H1 (cell line): ENCODE measurements at regions not wholly inside any gene's neighbourhood (a gene's known extent, or its start where the extent isn't known, plus 50 kb on each side); places are given as distances from the start of the nearest gene placed in this dataset.

ENCODE experiments used
- CTCF ChIA-PET: fragments of 300-600 bp; sonication (Branson Sonifier 250); formaldehyde crosslinking; loops from one replicate; lab custom pipeline; 2021; ENCODE audit not compliant: partially characterized antibody; lab: Charles Lee
- POLR2A ChIA-PET: fragments of 300-600 bp; sonication (Branson Sonifier 250); formaldehyde crosslinking; loops from one replicate; lab custom pipeline; 2021; ENCODE audit warnings: inconsistent platforms; ENCODE audit not compliant: partially characterized antibody; lab: Charles Lee
- DNase-seq, 2 experiments: peaks; one replicate each; pipeline versions ENCODE4 v3.0.0 to v3.0.0-alpha.2; 2010 to 2022; ENCODE audit warnings: low spot score in 2 of 2, low read depth in 1 of 2, mixed read lengths in 1 of 2
- FAIRE-seq: peaks from 2 replicates; lab custom pipeline; 2011; peaks lifted over from hg19 to GRCh38; lab: Jason Lieb, UNC
- H2AFZ ChIP-seq: 2 replicates; pipeline ENCODE4 v1.8.1; 2012; ENCODE audit warnings: low read length, inconsistent platforms
- H2AK5ac ChIP-seq: 2 replicates; pipeline ENCODE4 v1.6.1; 2013; ENCODE audit warnings: low read depth, low read length
- H2BK120ac ChIP-seq: replicated peaks from 2 replicates; pipeline ENCODE3; 2013; ENCODE audit warnings: low read depth, low read length, inconsistent platforms
- H2BK12ac ChIP-seq: 2 replicates; pipeline ENCODE4 v1.6.1; 2013; ENCODE audit warnings: low read depth, low read length
- H2BK15ac ChIP-seq: 2 replicates; pipeline ENCODE4 v1.6.1; 2013; ENCODE audit warnings: low read length
- H2BK20ac ChIP-seq: 2 replicates; pipeline ENCODE4 v1.6.1; 2013; ENCODE audit warnings: low read length
- H2BK5ac ChIP-seq: 2 replicates; pipeline ENCODE4 v1.6.1; 2013; ENCODE audit warnings: low read depth, low read length
- H3K14ac ChIP-seq: 2 replicates; pipeline ENCODE4 v1.6.1; 2013; ENCODE audit warnings: inconsistent platforms; ENCODE audit not compliant: insufficient read length
- H3K18ac ChIP-seq: 2 replicates; pipeline ENCODE4 v1.6.1; 2013; ENCODE audit warnings: low read length; ENCODE audit errors: extremely low read depth
- H3K23ac ChIP-seq: 2 replicates; pipeline ENCODE4 v1.6.1; 2013; ENCODE audit warnings: inconsistent platforms; ENCODE audit not compliant: insufficient read length
- H3K23me2 ChIP-seq: 2 replicates; pipeline ENCODE4 v1.6.1; 2013; ENCODE audit warnings: low read depth, low read length
- H3K27ac ChIP-seq: 2 replicates; pipeline ENCODE4 v1.6.1; 2011; ENCODE audit warnings: low read depth, low read length, inconsistent platforms
- H3K27me3 ChIP-seq, 4 experiments: replicated peaks in 1 of 4; 1 replicate in 1 of 4; 2 replicates in 3 of 4; pipeline versions ENCODE4 v1.6.1 to v1.8.1; 2011 to 2013; ENCODE audit warnings: low read length in 3 of 4, mild to moderate bottlenecking in 3 of 4, inconsistent platforms in 2 of 4, mixed read lengths in 2 of 4, moderate library complexity in 1 of 4; ENCODE audit not compliant: control insufficient read depth in 3 of 4, insufficient read depth in 3 of 4; ENCODE audit errors: extremely low read depth in 1 of 4
- H3K36me3 ChIP-seq, 4 experiments: 2 replicates each; pipeline versions ENCODE4 v1.6.1 to v1.8.1; 2011 to 2013; ENCODE audit warnings: mild to moderate bottlenecking in 4 of 4, low read length in 3 of 4, moderate library complexity in 2 of 4, control low read depth in 1 of 4, inconsistent platforms in 1 of 4; ENCODE audit not compliant: insufficient read depth in 4 of 4, control insufficient read depth in 2 of 4
- H3K4ac ChIP-seq: replicated peaks from 2 replicates; pipeline ENCODE3; 2013; ENCODE audit warnings: low read length, low read depth, mixed read lengths, inconsistent platforms; ENCODE audit not compliant: insufficient read length
- H3K4me1 ChIP-seq, 4 experiments: replicated peaks in 1 of 4; 1 replicate in 1 of 4; 2 replicates in 3 of 4; pipeline versions ENCODE4 v1.6.1 to v1.8.1; 2011 to 2013; ENCODE audit warnings: low read length in 3 of 4, inconsistent platforms in 2 of 4, mixed read lengths in 1 of 4; ENCODE audit not compliant: insufficient read depth in 4 of 4, control insufficient read depth in 3 of 4
- H3K4me2 ChIP-seq, 2 experiments: 2 replicates each; pipeline versions ENCODE4 v1.6.1 to v1.8.1; 2011 to 2013; ENCODE audit warnings: low read depth in 2 of 2, low read length in 2 of 2, control low read depth in 1 of 2, inconsistent platforms in 1 of 2, mild to moderate bottlenecking in 1 of 2; ENCODE audit not compliant: insufficient read depth in 1 of 2
- H3K4me3 ChIP-seq, 4 experiments: fragments of 200-600, 300-600 bp in 1 of 4; sonication (generic), shearing (Covaris generic), sonication (Bioruptor Twin) in 1 of 4; 2 replicates each; pipeline versions ENCODE4 v1.5.1 to v1.8.1; 2011 to 2016; ENCODE audit warnings: low read length in 4 of 4, low read depth in 3 of 4, control low read depth in 2 of 4, inconsistent platforms in 2 of 4, mild to moderate bottlenecking in 2 of 4, mixed read lengths in 1 of 4, moderate library complexity in 1 of 4; ENCODE audit not compliant: insufficient read depth in 2 of 4; ENCODE audit errors: extremely low read depth in 1 of 4
- H3K56ac ChIP-seq: replicated peaks from 2 replicates; pipeline ENCODE3; 2013; ENCODE audit warnings: low read depth, mild to moderate bottlenecking, mixed read lengths, low read length, inconsistent platforms; ENCODE audit not compliant: insufficient read length
- H3K79me1 ChIP-seq: 2 replicates; pipeline ENCODE4 v1.6.1; 2013; ENCODE audit warnings: low read depth, low read length, control low read depth
- H3K79me2 ChIP-seq, 2 experiments: 2 replicates each; pipeline versions ENCODE4 v1.6.1 to v1.8.1; 2012 to 2013; ENCODE audit warnings: low read length in 2 of 2, mild to moderate bottlenecking in 2 of 2, inconsistent platforms in 1 of 2; ENCODE audit not compliant: insufficient read depth in 2 of 2, control insufficient read depth in 1 of 2
- H3K9ac ChIP-seq, 4 experiments: replicated peaks in 1 of 4; 1 replicate in 1 of 4; 2 replicates in 3 of 4; pipeline versions ENCODE4 v1.6.1 to v1.8.1; 2011 to 2013; ENCODE audit warnings: low read depth in 3 of 4, low read length in 3 of 4, control low read depth in 2 of 4, mild to moderate bottlenecking in 2 of 4, moderate library complexity in 2 of 4, inconsistent platforms in 1 of 4; ENCODE audit errors: extremely low read depth in 1 of 4
- H3K9me3 ChIP-seq, 2 experiments: 2 replicates each; pipeline versions ENCODE4 v1.6.1 to v1.8.1; 2012 to 2013; ENCODE audit warnings: mild to moderate bottlenecking in 2 of 2, moderate library complexity in 2 of 2, control low read depth in 1 of 2, inconsistent platforms in 1 of 2, low read depth in 1 of 2, low read length in 1 of 2, mixed read lengths in 1 of 2; ENCODE audit not compliant: insufficient read depth in 2 of 2
- H4K20me1 ChIP-seq, 2 experiments: replicated peaks in 1 of 2; 2 replicates each; pipeline versions ENCODE3 to v1.8.1; 2011 to 2013; ENCODE audit warnings: inconsistent platforms in 2 of 2, low read length in 2 of 2, mild to moderate bottlenecking in 1 of 2; ENCODE audit not compliant: insufficient read depth in 2 of 2, control insufficient read depth in 1 of 2
- H4K5ac ChIP-seq: 2 replicates; pipeline ENCODE4 v1.6.1; 2013; ENCODE audit warnings: low read length, low read depth, mixed read lengths, inconsistent platforms; ENCODE audit not compliant: insufficient read length
- H4K8ac ChIP-seq: 2 replicates; pipeline ENCODE4 v1.8.0; 2013; ENCODE audit warnings: mild to moderate bottlenecking, moderate library complexity, low read length, inconsistent platforms; ENCODE audit not compliant: insufficient read depth; ENCODE audit errors: extremely low read depth
- H4K91ac ChIP-seq: replicated peaks from 2 replicates; pipeline ENCODE3; 2013; ENCODE audit warnings: low read length, mixed read lengths, inconsistent platforms; ENCODE audit not compliant: insufficient read length
- CBX5 ChIP-seq: fragments of 300-800, 300-1000 bp; sonication (generic); IDR thresholded peaks from 2 replicates; pipeline ENCODE4 v1.7.1; 2016; ENCODE audit warnings: antibody characterized with exemption, low read length, low read depth
- CEBPB ChIP-seq: IDR thresholded peaks from 2 replicates; pipeline ENCODE4 v1.6.1; 2012; ENCODE audit warnings: low read depth, low read length
- CTBP2 ChIP-seq: IDR thresholded peaks from 2 replicates; pipeline ENCODE4 v1.7.0; 2011; ENCODE audit warnings: borderline replicate concordance, mild to moderate bottlenecking, moderate library complexity, mixed read lengths, low read length; ENCODE audit not compliant: insufficient read depth, insufficient read length
- KDM4A ChIP-seq: IDR thresholded peaks from one replicate; pipeline ENCODE4 v1.7.1; 2012; ENCODE audit warnings: low read depth, mild to moderate bottlenecking, moderate library complexity, low read length, inconsistent platforms; ENCODE audit not compliant: severe bottlenecking
- NRF1 ChIP-seq: IDR thresholded peaks from 2 replicates; pipeline ENCODE4 v1.6.1; 2011; ENCODE audit warnings: mild to moderate bottlenecking, low read depth, low read length, improper control_type of control experiment
- PHF8 ChIP-seq: fragments of 200-600 bp; sonication (generic); conservative IDR thresholded peaks from 2 replicates; pipeline ENCODE4 v1.7.1; 2012; ENCODE audit warnings: low read depth, mild to moderate bottlenecking, inconsistent platforms, low read length, moderate library complexity
- TAF1 ChIP-seq: IDR thresholded peaks from 2 replicates; pipeline ENCODE4 v1.6.1; 2011; ENCODE audit warnings: mild to moderate bottlenecking, low read depth, low read length
- TBP ChIP-seq: IDR thresholded peaks from 2 replicates; pipeline ENCODE4 v1.6.1; 2011; ENCODE audit warnings: low read depth, low read length, improper control_type of control experiment
- WGBS, 2 experiments: shearing (Covaris generic) in 1 of 2; methylation state at CpG; one replicate each; pipeline versions ENCODE4 v1.1.6 to v1.1.7; 2013 to 2015; ENCODE audit warnings: low lambda C conversion rate in 2 of 2, mixed read lengths in 2 of 2, inconsistent platforms in 1 of 2, low coverage in 1 of 2, missing lambda C conversion rate in 1 of 2; ENCODE audit not compliant: insufficient replicate concordance in 2 of 2, insufficient coverage in 1 of 2, insufficient read length in 1 of 2; ENCODE audit errors: extremely low coverage in 1 of 2, missing lambda C conversion rate in 1 of 2; 5-methylcytosine and 5-hydroxymethylcytosine counted together
- TF ChIP-seq, protein P1 (sequence below): IDR thresholded peaks from 2 replicates; pipeline ENCODE4 v1.6.1; 2011; ENCODE audit warnings: low read length, improper control_type of control experiment

DNA sequence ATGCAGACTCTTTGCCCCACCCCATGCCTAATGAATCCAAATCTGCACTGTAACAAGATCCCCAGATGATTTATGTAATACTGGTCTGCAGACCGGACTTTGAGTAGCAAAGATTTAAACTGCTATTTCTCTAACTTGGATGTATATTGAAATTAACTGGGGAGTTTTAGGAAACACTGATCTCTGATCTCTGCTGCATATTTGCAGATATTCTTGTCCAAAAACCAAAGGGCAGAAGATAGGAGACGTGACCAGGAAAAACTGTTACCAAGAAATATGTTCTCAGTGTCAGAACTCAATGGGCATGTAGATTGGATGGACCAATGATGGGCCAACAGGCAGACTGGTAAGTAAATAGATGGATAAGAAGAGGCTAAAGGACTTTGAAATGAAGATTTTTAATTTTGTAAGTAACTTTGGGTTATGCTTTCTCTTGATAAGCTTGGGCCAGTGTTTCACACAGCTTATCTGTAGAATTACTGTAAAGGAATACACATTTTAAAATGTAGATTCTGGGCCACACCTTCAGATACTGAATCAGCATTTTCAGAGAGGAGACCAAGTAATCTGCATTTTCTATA, 64.5 kb upstream of the TP63 start:
- Histone ChIP-seq H3K36me3 (no peaks in the 10 kb centered on the region), H4K5ac (no peak overlapping the region), H3K4me3 (no peak overlapping the region), H3K23me2 (no peaks in the 10 kb centered on the region), H3K14ac (no peak overlapping the region), H4K8ac (no peak overlapping the region), H3K9me3 (no peaks in the 10 kb centered on the region), H2AK5ac (no peak overlapping the region), H3K23ac (no peak overlapping the region), H2BK120ac (no peak overlapping the region), H2AFZ (no peak overlapping the region), H2BK15ac (no peak overlapping the region), H3K79me1 (no peaks in the 10 kb centered on the region), H3K18ac (no peak overlapping the region), H3K79me2 (no peaks in the 10 kb centered on the region), H3K9ac (no peak overlapping the region), H3K4me2 (no peak overlapping the region), H3K27me3 (no peaks in the 10 kb centered on the region), H4K20me1 (no peaks in the 10 kb centered on the region), H3K4me1 (no peaks in the 10 kb centered on the region), H3K56ac (no peak overlapping the region), H3K27ac (no peak overlapping the region), H2BK5ac (no peak overlapping the region), H2BK20ac (no peak overlapping the region), H3K4ac (no peak overlapping the region), H2BK12ac (no peak overlapping the region), H4K91ac (no peak overlapping the region)
- no peak for FAIRE-seq
- 93% methylated on average over 2 of the region's 2 CpGs; no CpG with 5 or more reads in 1 of the 2 experiments for WGBS, 2 experiments
- ChIA-PET CTCF (no interaction called here), POLR2A (no interaction called here)
- DNase-seq, result no peak
- TF ChIP-seq TAF1, result no peak
- no peak for TF ChIP-seq CEBPB
- TF ChIP-seq KDM4A, result no peak
- TF ChIP-seq, protein P1, sequence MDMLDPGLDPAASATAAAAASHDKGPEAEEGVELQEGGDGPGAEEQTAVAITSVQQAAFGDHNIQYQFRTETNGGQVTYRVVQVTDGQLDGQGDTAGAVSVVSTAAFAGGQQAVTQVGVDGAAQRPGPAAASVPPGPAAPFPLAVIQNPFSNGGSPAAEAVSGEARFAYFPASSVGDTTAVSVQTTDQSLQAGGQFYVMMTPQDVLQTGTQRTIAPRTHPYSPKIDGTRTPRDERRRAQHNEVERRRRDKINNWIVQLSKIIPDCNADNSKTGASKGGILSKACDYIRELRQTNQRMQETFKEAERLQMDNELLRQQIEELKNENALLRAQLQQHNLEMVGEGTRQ, result no peak
- no peak for TF ChIP-seq TBP
- no peak for TF ChIP-seq CBX5
- no peak for TF ChIP-seq NRF1
- no peak for TF ChIP-seq PHF8
- no peak for TF ChIP-seq CTBP2
